GM06990 (cell line): ENCODE measurements at regions not wholly inside any gene's neighbourhood (a gene's known extent, or its start where the extent isn't known, plus 50 kb on each side); places are given as distances from the start of the nearest gene placed in this dataset.
"Not testable (repeated sequence)": the region's sequence is repeated elsewhere in the genome, so short reads cannot be mapped to it uniquely, and the experiment has no call there.

ENCODE experiments used
- DNase-seq: peaks from one replicate; pipeline ENCODE4 v3.0.0-alpha.2; 2011; ENCODE audit not compliant: insufficient read length; ENCODE audit errors: extremely low read depth
- H3K27me3 ChIP-seq: replicated peaks from 2 replicates; pipeline ENCODE4 v1.6.0; 2011; ENCODE audit warnings: low read length; ENCODE audit not compliant: control insufficient read depth, insufficient read depth
- H3K36me3 ChIP-seq: 2 replicates; pipeline ENCODE4 v1.5.1; 2011; ENCODE audit warnings: low read length; ENCODE audit not compliant: control insufficient read depth, insufficient read depth
- H3K4me3 ChIP-seq: replicated peaks from 2 replicates; pipeline ENCODE4 v1.5.1; 2011; ENCODE audit warnings: low read depth, mild to moderate bottlenecking, control low read depth, low read length
- CTCF ChIP-seq: IDR thresholded peaks from 2 replicates; pipeline ENCODE4 v1.5.1; 2011; ENCODE audit warnings: low read length, control low read depth, mild to moderate bottlenecking, inconsistent platforms; ENCODE audit not compliant: insufficient read depth, poor library complexity, severe bottlenecking

GRCh38 chr1:183753464-183753891 lies 51.4 kb upstream of the RGL1 start:
- no peaks in the 10 kb centered on the region for H3K36me3 ChIP-seq
- no peaks in the 10 kb centered on the region for H3K27me3 ChIP-seq
- no peak for TF ChIP-seq CTCF
- H3K4me3 ChIP-seq, result no peak overlapping the region
- DNase-seq, result no peak

GRCh38 chr1:183744132-183744913 lies 60.6 kb upstream of the RGL1 start:
- no peaks in the 10 kb centered on the region for H3K27me3 ChIP-seq
- H3K4me3 ChIP-seq, result no peak overlapping the region
- no peak for DNase-seq
- H3K36me3 ChIP-seq, result no peaks in the 10 kb centered on the region
- no peak for TF ChIP-seq CTCF

GRCh38 chr1:183742355-183742754 lies 62.6 kb upstream of the RGL1 start:
- no peaks in the 10 kb centered on the region for H3K36me3 ChIP-seq

GRCh38 chr1:183739741-183740271 lies 65.1 kb upstream of the RGL1 start:
- H3K4me3 ChIP-seq, result no peak overlapping the region
- H3K36me3 ChIP-seq, result no peaks in the 10 kb centered on the region
- no peak for TF ChIP-seq CTCF
- H3K27me3 ChIP-seq, result no peaks in the 10 kb centered on the region
- no peak for DNase-seq

More at GRCh38 chr1:183742355-183742754, 62.6 kb upstream of the RGL1 start:
- Histone ChIP-seq H3K4me3 (no peak overlapping the region), H3K27me3 (no peaks in the 10 kb centered on the region)
- no peak for TF ChIP-seq CTCF
- DNase-seq, result no peak

GRCh38 chr1:183739082-183739481 lies 65.8 kb upstream of the RGL1 start:
- Histone ChIP-seq H3K4me3 (no peak overlapping the region), H3K36me3 (no peaks in the 10 kb centered on the region), H3K27me3 (no peaks in the 10 kb centered on the region)
- TF ChIP-seq CTCF, result peak; percentile 4
- DNase-seq, result no peak

GRCh38 chr1:183737916-183738315 lies 67.0 kb upstream of the RGL1 start:
- DNase-seq, H3K4me3 ChIP-seq, H3K36me3 ChIP-seq, H3K27me3 ChIP-seq: not testable (repeated sequence)
